ENCODE measurements at regions not wholly inside any gene's neighbourhood (a gene's known extent, or its start where the extent isn't known, plus 50 kb on each side); places are given as distances from the start of the nearest gene placed in this dataset.
A peak's percentile ranks its signal among the peaks of the same experiment; 100 is the strongest.

DNA sequence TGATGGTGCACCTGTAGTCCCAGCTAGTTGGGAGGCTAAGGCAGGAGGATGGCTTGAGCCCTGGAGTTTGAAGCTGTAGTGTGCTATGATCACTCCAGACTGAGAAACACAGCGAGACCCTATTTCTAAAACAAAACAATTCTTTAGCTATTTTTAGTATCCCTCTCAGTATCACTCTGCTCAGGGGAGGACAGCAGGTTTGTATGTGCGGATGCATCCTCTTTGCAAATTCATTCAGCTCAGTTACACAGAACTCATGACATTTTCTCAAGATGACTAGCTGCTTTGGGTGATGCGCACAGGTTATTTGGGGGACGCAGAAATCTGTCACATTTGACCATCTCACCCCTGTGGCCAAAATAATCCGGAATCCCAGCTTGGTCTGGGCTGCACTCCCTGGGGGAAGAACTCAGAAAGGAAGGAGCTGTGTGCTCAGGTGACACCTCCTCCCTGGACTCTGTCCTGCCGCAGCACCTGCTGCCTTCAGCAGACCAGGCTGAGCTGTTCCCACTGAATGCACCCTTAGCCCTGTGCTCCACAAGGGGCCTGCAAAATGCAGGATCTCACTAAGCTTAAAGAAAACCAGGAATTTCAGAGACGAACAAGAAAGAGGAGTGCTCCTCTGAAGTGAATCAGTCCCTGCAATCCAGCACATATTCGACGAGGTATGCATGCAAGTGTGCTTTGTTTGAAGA, 89.5 kb upstream of the PGBD5 start:
- H3K4me3 ChIP-seq (ENCODE audit: control insufficient read depth, low read depth, low read length): no peak overlapping the region
- no peak for DNase-seq (ENCODE audit: low read depth)
- TF ChIP-seq CTCF (IDR thresholded peaks at IDR 0.05; ENCODE audit: control insufficient read depth, insufficient read depth, low read depth, low read length, missing control alignments): no peak

GRCh38 chr1:230510496-230510895, 84.4 kb upstream of the PGBD5 start:
- TF ChIP-seq CTCF (IDR thresholded peaks at IDR 0.05; ENCODE audit: control insufficient read depth, insufficient read depth, low read depth, low read length, missing control alignments): no peak
- no peak overlapping the region for H3K4me3 ChIP-seq (ENCODE audit: control insufficient read depth, low read depth, low read length)
- DNase-seq (ENCODE audit: low read depth): no peak

DNA sequence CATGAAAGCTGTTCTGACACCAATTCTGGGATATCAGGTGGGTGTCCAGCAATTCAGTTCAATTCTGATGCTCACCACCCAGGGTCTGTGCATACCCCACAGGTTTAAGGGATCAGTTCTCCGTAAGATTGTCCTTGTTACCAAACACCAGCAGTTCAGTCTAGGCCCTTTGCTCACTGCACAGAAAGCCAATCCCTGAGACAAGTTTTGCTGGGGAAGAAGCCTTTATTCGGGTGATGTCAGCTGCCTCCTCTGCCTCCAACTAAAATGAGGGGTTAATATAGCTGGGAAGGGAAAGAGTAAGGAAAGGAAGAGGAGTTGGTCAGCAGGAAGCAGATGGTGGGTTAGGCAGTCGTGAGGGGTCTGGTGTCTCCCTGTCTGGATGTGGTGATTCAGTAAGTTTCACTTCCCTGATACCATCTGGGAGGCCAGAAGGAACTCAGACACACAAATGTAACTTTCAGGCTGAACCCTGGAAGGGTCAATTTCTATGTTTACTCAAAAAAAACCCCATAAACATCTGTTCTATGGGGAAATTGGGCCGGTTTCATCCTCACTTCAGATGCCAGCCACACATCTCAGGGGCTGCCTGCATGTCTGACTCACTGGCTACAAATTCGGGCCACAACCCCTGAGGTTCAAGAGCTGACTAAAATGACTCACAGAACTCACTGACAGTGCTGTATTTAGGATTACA, 83.3 kb upstream of the PGBD5 start:
- no peak overlapping the region for H3K4me3 ChIP-seq (ENCODE audit: control insufficient read depth, low read depth, low read length)
- DNase-seq (ENCODE audit: low read depth): peak; percentile 38
- no peak for TF ChIP-seq CTCF (IDR thresholded peaks at IDR 0.05; ENCODE audit: control insufficient read depth, insufficient read depth, low read depth, low read length, missing control alignments)

DNA sequence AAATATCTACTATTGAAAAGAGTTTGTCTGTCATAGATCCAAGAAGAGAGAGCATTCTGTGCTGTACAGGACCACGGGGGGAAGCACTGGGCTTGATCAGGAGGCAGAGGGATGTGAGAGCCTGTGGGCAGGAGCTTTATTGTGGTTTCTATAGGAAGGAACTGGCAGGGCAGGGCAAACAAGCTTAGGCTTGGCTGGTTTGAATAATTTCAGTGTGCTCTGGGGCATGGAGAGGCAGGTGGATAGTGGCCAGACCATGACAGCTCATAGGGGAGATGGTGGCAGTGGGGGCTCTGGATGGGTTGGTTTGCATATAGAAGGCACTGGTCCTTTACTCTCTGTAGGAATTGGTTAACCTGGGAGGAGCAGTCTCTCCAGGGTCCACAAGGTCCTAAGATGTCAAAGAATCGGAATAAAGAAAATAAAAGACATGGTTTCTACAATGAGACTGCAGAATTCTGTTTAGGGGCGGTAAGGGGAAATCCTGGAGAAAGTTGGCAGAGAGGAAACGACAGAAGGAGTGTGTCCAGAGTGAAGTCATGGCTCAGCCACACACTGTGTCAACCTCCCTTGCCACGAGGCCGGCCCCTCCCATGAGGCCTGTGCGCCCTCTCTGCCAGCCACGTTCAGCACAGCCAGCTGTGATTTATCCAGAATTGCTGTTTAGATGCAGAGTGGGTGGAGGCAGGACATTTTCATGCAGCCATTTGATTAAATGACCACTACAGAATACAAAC, 81.7 kb upstream of the PGBD5 start:
- no peak for DNase-seq (ENCODE audit: low read depth)
- TF ChIP-seq CTCF (IDR thresholded peaks at IDR 0.05; ENCODE audit: control insufficient read depth, insufficient read depth, low read depth, low read length, missing control alignments): no peak
- no peak overlapping the region for H3K4me3 ChIP-seq (ENCODE audit: control insufficient read depth, low read depth, low read length)

DNA sequence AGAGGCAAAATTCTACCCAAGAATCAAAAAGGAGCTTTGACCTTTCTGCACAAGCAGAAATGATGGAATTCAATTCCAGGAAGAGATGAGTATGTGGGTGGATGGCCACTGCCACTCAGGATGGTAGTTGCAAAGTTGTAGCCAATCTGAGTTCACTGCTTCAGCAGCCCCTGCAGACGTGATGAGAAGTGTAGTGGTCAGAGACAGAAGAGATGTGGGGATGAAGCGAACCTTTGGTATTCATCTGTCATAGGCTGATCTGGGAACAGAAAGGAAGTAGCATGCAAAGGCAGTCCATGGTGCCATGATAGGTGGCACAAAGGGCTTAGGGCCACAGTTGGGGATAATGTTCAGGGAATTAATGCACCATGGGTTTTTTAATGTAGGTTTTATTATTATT, 81.1 kb upstream of the PGBD5 start:
- H3K4me3 ChIP-seq (ENCODE audit: control insufficient read depth, low read depth, low read length): no peak overlapping the region
- TF ChIP-seq CTCF (IDR thresholded peaks at IDR 0.05; ENCODE audit: control insufficient read depth, insufficient read depth, low read depth, low read length, missing control alignments): no peak
- no peak for DNase-seq (ENCODE audit: low read depth)

DNA sequence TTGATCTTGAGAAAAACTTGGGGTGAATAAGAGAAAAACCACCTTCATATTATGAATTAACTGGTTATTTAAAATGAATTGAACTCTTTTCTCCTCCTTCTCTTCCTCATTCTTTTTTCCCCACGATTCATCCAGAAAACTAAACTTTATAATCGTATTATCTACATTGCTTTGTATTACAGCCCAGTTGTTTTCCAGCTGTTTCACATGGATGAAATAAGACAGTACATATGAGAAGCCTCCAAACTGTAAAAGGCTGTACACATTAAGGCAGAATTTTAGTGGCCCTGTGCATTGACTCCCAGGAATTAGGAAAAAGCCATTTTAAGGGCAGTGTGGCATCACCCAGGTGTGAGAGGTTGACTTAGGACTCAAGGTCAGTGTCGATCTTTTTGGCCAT, 80.3 kb upstream of the PGBD5 start:
- no peak overlapping the region for H3K4me3 ChIP-seq (ENCODE audit: control insufficient read depth, low read depth, low read length)
- TF ChIP-seq CTCF (IDR thresholded peaks at IDR 0.05; ENCODE audit: control insufficient read depth, insufficient read depth, low read depth, low read length, missing control alignments): no peak
- DNase-seq (ENCODE audit: low read depth): no peak
